ENCODE measurements at regions not wholly inside any gene's neighbourhood (a gene's known extent, or its start where the extent isn't known, plus 50 kb on each side); places are given as distances from the start of the nearest gene placed in this dataset.

- no peak for DNase-seq (ENCODE audit: low read depth, low spot score)
These were observed 105.4 kb downstream of the DDIT4L start for GRCh38 chr4:100084892-100085291.

- DNase-seq (ENCODE audit: low read depth, low spot score) = no peak
These were observed 107.0 kb downstream of the DDIT4L start for GRCh38 chr4:100083289-100083688.

GRCh38 chr4:100082852-100083251 lies 107.4 kb downstream of the DDIT4L start:
- DNase-seq (ENCODE audit: low read depth, low spot score) = no peak

GRCh38 chr4:100081491-100081890 lies 108.8 kb downstream of the DDIT4L start:
- DNase-seq (ENCODE audit: low read depth, low spot score) = no peak

- no peak for DNase-seq (ENCODE audit: low read depth, low spot score)
These were observed 111.0 kb downstream of the DDIT4L start for GRCh38 chr4:100079264-100079663.

- DNase-seq (ENCODE audit: low read depth, low spot score) = no peak
These were observed 113.5 kb downstream of the DDIT4L start for GRCh38 chr4:100076753-100077152.

GRCh38 chr4:100075486-100076270 lies 114.6 kb downstream of the DDIT4L start:
- DNase-seq (ENCODE audit: low read depth, low spot score) = no peak

- DNase-seq (ENCODE audit: low read depth, low spot score) = no peak
These were observed 115.2 kb downstream of the DDIT4L start for GRCh38 chr4:100075056-100075455.

GRCh38 chr4:100071506-100071905 lies 118.8 kb downstream of the DDIT4L start:
- DNase-seq (ENCODE audit: low read depth, low spot score) = no peak

GRCh38 chr4:100070868-100071267 lies 119.4 kb downstream of the DDIT4L start:
- no peak for DNase-seq (ENCODE audit: low read depth, low spot score)

- no peak for DNase-seq (ENCODE audit: low read depth, low spot score)
These were observed 119.1 kb upstream of the H2AZ1 start for GRCh38 chr4:100069207-100069606.

GRCh38 chr4:100067255-100067654 lies 117.2 kb upstream of the H2AZ1 start:
- no peak for DNase-seq (ENCODE audit: low read depth, low spot score)

- no peak for DNase-seq (ENCODE audit: low read depth, low spot score)
These were observed 113.3 kb upstream of the H2AZ1 start for GRCh38 chr4:100063355-100063754.

- DNase-seq (ENCODE audit: low read depth, low spot score) = no peak
These were observed 112.8 kb upstream of the H2AZ1 start for GRCh38 chr4:100062921-100063320.

GRCh38 chr4:100061835-100062234 lies 111.8 kb upstream of the H2AZ1 start:
- DNase-seq (ENCODE audit: low read depth, low spot score) = no peak

- DNase-seq (ENCODE audit: low read depth, low spot score) = no peak
These were observed 110.8 kb upstream of the H2AZ1 start for GRCh38 chr4:100060765-100061416.

- DNase-seq (ENCODE audit: low read depth, low spot score) = no peak
These were observed 109.4 kb upstream of the H2AZ1 start for GRCh38 chr4:100059467-100059866.

GRCh38 chr4:100056701-100057100 lies 106.6 kb upstream of the H2AZ1 start:
- no peak for DNase-seq (ENCODE audit: low read depth, low spot score)

- no peak for DNase-seq (ENCODE audit: low read depth, low spot score)
These were observed 104.0 kb upstream of the H2AZ1 start for GRCh38 chr4:100054071-100054470.

- no peak for DNase-seq (ENCODE audit: low read depth, low spot score)
These were observed 99.8 kb upstream of the H2AZ1 start for GRCh38 chr4:100049872-100050271.

GRCh38 chr4:100042711-100043110 lies 92.6 kb upstream of the H2AZ1 start:
- DNase-seq (ENCODE audit: low read depth, low spot score) = no peak

GRCh38 chr4:100042235-100042634 lies 92.2 kb upstream of the H2AZ1 start:
- DNase-seq (ENCODE audit: low read depth, low spot score) = no peak

- no peak for DNase-seq (ENCODE audit: low read depth, low spot score)
These were observed 91.6 kb upstream of the H2AZ1 start for GRCh38 chr4:100041646-100042045.
